CD14-positive monocyte (primary cell): ENCODE measurements at regions not wholly inside any gene's neighbourhood (a gene's known extent, or its start where the extent isn't known, plus 50 kb on each side); places are given as distances from the start of the nearest gene placed in this dataset.

Experiments
- DNase-seq, 3 donors: peaks; one replicate each; pipeline ENCODE4 v3.0.0-alpha.2; 2011 to 2022
- H2AFZ ChIP-seq: 2 replicates; pipeline ENCODE4 v1.6.0; 2012; ENCODE audit warnings: mild to moderate bottlenecking, low read depth, low read length, inconsistent platforms; ENCODE audit not compliant: insufficient read depth, poor library complexity, severe bottlenecking
- H3K27ac ChIP-seq, 2 donors: 1 replicate in 1 of 2; 2 replicates in 1 of 2; pipeline ENCODE4 v1.5.1; 2012 to 2013; ENCODE audit warnings: low read length in 2 of 2, control low read depth in 1 of 2, inconsistent platforms in 1 of 2, low read depth in 1 of 2, mild to moderate bottlenecking in 1 of 2
- H3K27me3 ChIP-seq, 2 donors: one replicate each; pipeline versions ENCODE4 v1.6.0 to v1.6.1; 2011 to 2013; ENCODE audit warnings: low read length in 2 of 2; ENCODE audit not compliant: control insufficient read depth in 2 of 2, insufficient read depth in 2 of 2
- H3K36me3 ChIP-seq, 2 donors: replicated peaks in 1 of 2; 1 replicate in 1 of 2; 2 replicates in 1 of 2; pipeline versions ENCODE4 v1.5.1 to v1.6.1; 2012 to 2013; ENCODE audit warnings: low read length in 2 of 2, control low read depth in 1 of 2, inconsistent platforms in 1 of 2, mild to moderate bottlenecking in 1 of 2; ENCODE audit not compliant: insufficient read depth in 2 of 2, control insufficient read depth in 1 of 2
- H3K4me1 ChIP-seq, 2 donors: 1 replicate in 1 of 2; 2 replicates in 1 of 2; pipeline versions ENCODE4 v1.5.1 to v1.6.1; 2012 to 2013; ENCODE audit warnings: low read length in 2 of 2, control low read depth in 1 of 2, inconsistent platforms in 1 of 2, mild to moderate bottlenecking in 1 of 2, moderate library complexity in 1 of 2; ENCODE audit not compliant: insufficient read depth in 2 of 2, control insufficient read depth in 1 of 2
- H3K4me2 ChIP-seq: replicated peaks from 2 replicates; pipeline ENCODE3; 2012; ENCODE audit warnings: low read length, moderate library complexity, mild to moderate bottlenecking; ENCODE audit not compliant: poor library complexity, severe bottlenecking; ENCODE audit errors: extremely low read depth
- H3K4me3 ChIP-seq, 3 experiments: fragments of 200-600 bp in 1 of 3; sonication (generic) in 1 of 3; replicated peaks in 1 of 3; 1 replicate in 2 of 3; 2 replicates in 1 of 3; pipeline ENCODE4 v1.5.1; 2011 to 2013; ENCODE audit warnings: low read length in 3 of 3, mild to moderate bottlenecking in 3 of 3, control low read depth in 2 of 3, low read depth in 2 of 3, inconsistent platforms in 1 of 3, moderate library complexity in 1 of 3
- H3K79me2 ChIP-seq: 2 replicates; pipeline ENCODE4 v1.6.0; 2012; ENCODE audit warnings: mild to moderate bottlenecking, control low read depth, inconsistent platforms, low read length, moderate library complexity; ENCODE audit not compliant: insufficient read depth
- H3K9ac ChIP-seq: 2 replicates; pipeline ENCODE4 v1.6.0; 2017; ENCODE audit warnings: low read length, mild to moderate bottlenecking; ENCODE audit not compliant: insufficient read depth, poor library complexity, severe bottlenecking
- H3K9me3 ChIP-seq, 2 donors: replicated peaks in 1 of 2; 1 replicate in 1 of 2; 2 replicates in 1 of 2; pipeline versions ENCODE4 v1.5.1 to v1.6.1; 2012 to 2013; ENCODE audit warnings: low read length in 2 of 2, control low read depth in 1 of 2; ENCODE audit not compliant: control insufficient read depth in 1 of 2, insufficient read depth in 1 of 2
- H4K20me1 ChIP-seq: 2 replicates; pipeline ENCODE4 v1.6.0; 2012; ENCODE audit warnings: mild to moderate bottlenecking, low read length, control low read depth, moderate library complexity; ENCODE audit not compliant: insufficient read depth
- H3K27ac Mint-ChIP-seq, 7 donors: one replicate each; pipeline ENCODE4 v1.8.0; 2020; ENCODE audit warnings: mild to moderate bottlenecking in 7 of 7, mixed read lengths in 7 of 7, moderate library complexity in 6 of 7, inconsistent platforms in 2 of 7
- H3K27me3 Mint-ChIP-seq, 3 donors: one replicate each; pipeline ENCODE4 v1.8.0; 2021 to 2022; ENCODE audit warnings: low read depth in 3 of 3, mild to moderate bottlenecking in 3 of 3, mixed read lengths in 3 of 3, moderate library complexity in 3 of 3, inconsistent platforms in 1 of 3
- H3K36me3 Mint-ChIP-seq, 2 donors: one replicate each; pipeline ENCODE4 v1.8.0; 2020; ENCODE audit warnings: mixed read lengths in 2 of 2, inconsistent platforms in 1 of 2, mild to moderate bottlenecking in 1 of 2
- H3K4me1 Mint-ChIP-seq: one replicate; pipeline ENCODE4 v1.8.0; 2020; ENCODE audit warnings: mild to moderate bottlenecking, mixed read lengths
- H3K4me3 Mint-ChIP-seq, 2 donors: one replicate each; pipeline ENCODE4 v1.8.0; 2020; ENCODE audit warnings: mild to moderate bottlenecking in 2 of 2, mixed read lengths in 2 of 2, moderate library complexity in 1 of 2
- H3K9me3 Mint-ChIP-seq, 7 donors: one replicate each; pipeline ENCODE4 v1.8.0; 2020 to 2022; ENCODE audit warnings: mixed read lengths in 7 of 7, mild to moderate bottlenecking in 6 of 7, moderate library complexity in 6 of 7, inconsistent platforms in 2 of 7
- CTCF ChIP-seq: fragments of 200-600 bp; IDR thresholded peaks from one replicate; pipeline ENCODE4 v1.8.0; 2022; ENCODE audit warnings: antibody characterized with exemption, mild to moderate bottlenecking
- WGBS: methylation state at CpG from one replicate; pipeline ENCODE4 v1.1.5; 2013; ENCODE audit warnings: missing lambda C conversion rate; ENCODE audit not compliant: insufficient coverage; 5-methylcytosine and 5-hydroxymethylcytosine counted together
- intact Hi-C, 2 donors: fragments of 100-400 bp; cut with micrococcal nuclease; formaldehyde crosslinking; loops; one replicate each; pipeline versions ENCODE4 v1.15.0 to v1.15.1; 2023

GRCh38 chr2:67286981-67287759 is 110.0 kb upstream of the ETAA1 start:
- no peak for DNase-seq
- Histone ChIP-seq H3K36me3 (no peaks in the 10 kb centered on the region), H3K4me2 (no peak overlapping the region), H3K27me3 (no peaks in the 10 kb centered on the region), H3K79me2 (no peaks in the 10 kb centered on the region), H3K4me3 (no peak overlapping the region), H3K27ac (no peak overlapping the region), H3K9ac (no peak overlapping the region), H4K20me1 (no peaks in the 10 kb centered on the region), H2AFZ (no peak overlapping the region), H3K9me3 (peaks cover 0 to 5% of the 10 kb centered on the region in 2 donors), H3K4me1 (no peaks in the 10 kb centered on the region)
- WGBS = 87% methylated on average over 2 of the region's 2 CpGs
- H3K9me3 Mint-ChIP-seq = peaks cover 0 to 4% (median 2%) of the 10 kb centered on the region in 7 donors
- no peak for TF ChIP-seq CTCF
- no peak overlapping the region for H3K27ac Mint-ChIP-seq
- no peaks in the 10 kb centered on the region for H3K4me1 Mint-ChIP-seq
- no peaks in the 10 kb centered on the region for H3K27me3 Mint-ChIP-seq
- H3K36me3 Mint-ChIP-seq = no peaks in the 10 kb centered on the region
- intact Hi-C loops = no loop called here
- H3K4me3 Mint-ChIP-seq = no peak overlapping the region

GRCh38 chr2:67289271-67289670 is 107.9 kb upstream of the ETAA1 start:
- Histone ChIP-seq H3K79me2 (no peaks in the 10 kb centered on the region), H3K27ac (no peak overlapping the region), H3K4me1 (no peaks in the 10 kb centered on the region), H2AFZ (no peak overlapping the region), H4K20me1 (no peaks in the 10 kb centered on the region), H3K4me3 (no peak overlapping the region), H3K9ac (no peak overlapping the region), H3K9me3 (peaks cover 0 to 5% of the 10 kb centered on the region in 2 donors), H3K4me2 (no peak overlapping the region), H3K27me3 (no peaks in the 10 kb centered on the region), H3K36me3 (no peaks in the 10 kb centered on the region)
- Mint-ChIP-seq H3K4me3 (no peak overlapping the region), H3K36me3 (no peaks in the 10 kb centered on the region), H3K27me3 (no peaks in the 10 kb centered on the region), H3K9me3 (peaks cover 0 to 4% (median 2%) of the 10 kb centered on the region in 7 donors), H3K4me1 (no peaks in the 10 kb centered on the region), H3K27ac (no peak overlapping the region)
- no peak for TF ChIP-seq CTCF
- WGBS = no CpG with 5 or more reads among the region's 2 CpGs
- intact Hi-C loops = no loop called here
- DNase-seq = no peak
